ENCODE measurements at regions not wholly inside any gene's neighbourhood (a gene's known extent, or its start where the extent isn't known, plus 50 kb on each side); places are given as distances from the start of the nearest gene placed in this dataset.

DNA sequence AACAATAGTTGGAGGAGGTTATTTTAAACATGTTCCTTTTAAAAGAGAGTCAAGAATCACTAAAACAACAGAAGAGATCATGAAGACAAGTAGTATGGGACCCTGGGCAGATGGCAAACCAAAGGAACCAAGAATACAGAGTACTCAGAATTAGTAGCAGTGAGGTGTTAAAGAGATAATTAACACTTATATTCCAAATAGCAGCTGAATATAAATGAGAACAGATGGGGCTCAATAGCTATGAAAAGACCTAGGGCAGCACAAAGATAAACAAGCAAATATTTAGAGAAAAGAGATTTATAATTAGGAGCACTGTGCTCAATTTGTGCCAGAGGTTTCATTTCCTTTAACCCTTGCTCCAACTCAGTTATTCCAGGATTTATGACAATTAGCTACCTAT, 159.1 kb downstream of the FAM114A2 start:
- DNase-seq, result no peak

DNA sequence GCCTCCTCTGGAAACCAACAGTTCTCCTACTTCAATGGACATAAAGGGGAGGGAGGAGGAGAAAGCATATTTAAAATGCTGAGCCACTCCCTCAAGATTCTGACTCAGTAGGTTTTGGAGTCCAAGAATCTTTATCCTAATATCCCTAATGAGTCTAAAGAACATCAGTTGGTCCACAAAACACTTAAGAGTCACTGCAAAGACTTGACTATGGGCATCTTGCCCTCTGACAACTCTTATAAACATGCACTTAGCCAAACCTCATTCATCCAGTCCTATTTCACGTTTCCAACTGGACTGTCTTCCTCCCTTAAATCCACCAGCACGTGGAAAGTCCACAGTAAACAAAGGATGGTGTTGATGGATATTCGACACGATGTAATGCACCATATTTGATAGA, 172.5 kb downstream of the FAM114A2 start:
- DNase-seq, result no peak

DNA sequence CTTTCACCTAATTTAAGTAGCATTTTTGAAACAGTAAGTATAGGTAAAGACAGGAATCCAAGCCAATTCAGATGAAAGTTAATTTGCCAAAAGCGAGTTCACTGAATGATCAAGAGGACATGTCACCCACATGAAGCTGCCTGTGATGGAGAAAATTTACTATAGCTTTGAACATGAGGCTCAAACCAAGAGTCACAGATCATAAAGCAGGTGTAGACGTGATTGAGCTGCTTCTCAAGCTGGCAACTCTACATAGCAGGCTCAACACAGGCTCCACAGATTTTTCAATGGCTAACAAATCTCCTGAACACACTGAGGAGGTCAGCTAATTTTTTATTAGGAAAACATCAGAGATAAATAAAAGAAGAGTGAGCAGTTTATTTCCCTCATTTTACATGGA, 173.7 kb downstream of the FAM114A2 start:
- no peak for DNase-seq

DNA sequence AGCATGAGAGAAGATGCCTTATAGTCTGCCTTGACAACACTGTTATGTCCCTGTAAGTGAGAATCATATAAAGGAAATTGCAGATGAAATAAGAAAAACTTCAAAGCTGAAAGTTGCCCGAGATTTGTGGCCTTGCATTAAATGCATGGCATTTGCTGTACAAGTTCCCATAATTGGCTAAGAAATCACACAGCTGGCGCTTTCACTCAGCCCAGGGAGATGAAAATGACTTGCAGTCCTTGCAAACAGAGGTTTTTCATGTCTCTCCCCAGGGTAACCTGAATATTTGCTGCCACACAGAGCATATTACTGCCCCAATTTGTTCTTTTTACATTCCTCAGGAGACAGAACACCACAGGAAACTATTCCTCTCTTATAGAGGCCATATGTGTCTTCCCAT, 174.8 kb downstream of the FAM114A2 start:
- no peak for DNase-seq
